Effector memory CD8-positive, alpha-beta T cell (primary cell): ENCODE measurements at regions not wholly inside any gene's neighbourhood (a gene's known extent, or its start where the extent isn't known, plus 50 kb on each side); places are given as distances from the start of the nearest gene placed in this dataset.
A peak's percentile ranks its signal among the peaks of the same experiment; 100 is the strongest.

ENCODE experiments used
- ATAC-seq: fragments of 150-1000 bp; cut with Tn5 transposase; replicated peaks from 2 replicates; pipeline ENCODE4 v1.10.0; 2021; ENCODE audit warnings: mild to moderate bottlenecking, moderate library complexity
- DNase-seq, 3 experiments: peaks; one replicate each; pipeline ENCODE4 v3.0.0; 2021
- H3K27ac Mint-ChIP-seq, 2 donors: one replicate each; pipeline ENCODE4 v1.8.0; 2022; ENCODE audit warnings: mild to moderate bottlenecking in 2 of 2, mixed read lengths in 2 of 2, moderate library complexity in 2 of 2
- H3K27me3 Mint-ChIP-seq, 2 donors: one replicate each; pipeline ENCODE4 v1.8.0; 2022; ENCODE audit warnings: mixed read lengths in 2 of 2
- H3K36me3 Mint-ChIP-seq: one replicate; pipeline ENCODE4 v1.8.0; 2022; ENCODE audit warnings: mild to moderate bottlenecking, moderate library complexity, mixed read lengths; ENCODE audit not compliant: insufficient read depth
- H3K4me1 Mint-ChIP-seq, 2 donors: one replicate each; pipeline ENCODE4 v1.8.0; 2022; ENCODE audit warnings: low read depth in 2 of 2, mixed read lengths in 2 of 2
- H3K4me3 Mint-ChIP-seq, 2 donors: one replicate each; pipeline ENCODE4 v1.8.0; 2022; ENCODE audit warnings: mild to moderate bottlenecking in 2 of 2, mixed read lengths in 2 of 2, moderate library complexity in 2 of 2
- H3K9me3 Mint-ChIP-seq, 2 donors: one replicate each; pipeline ENCODE4 v1.8.0; 2022; ENCODE audit warnings: mixed read lengths in 2 of 2

GRCh38 chr4:189178125-189178746 is 762.4 kb upstream of the FRG1 start:
- Mint-ChIP-seq H3K27ac (no peak overlapping the region), H3K27me3 (no peaks in the 10 kb centered on the region), H3K36me3 (no peaks in the 10 kb centered on the region), H3K9me3 (peaks cover 6 to 27% of the 10 kb centered on the region in 2 donors), H3K4me3 (no peak overlapping the region), H3K4me1 (no peaks in the 10 kb centered on the region)
- no peak for ATAC-seq
- DNase-seq: no peak

- Mint-ChIP-seq H3K36me3 (no peaks in the 10 kb centered on the region), H3K4me1 (no peaks in the 10 kb centered on the region), H3K27ac (no peak overlapping the region), H3K4me3 (no peak overlapping the region), H3K9me3 (peaks cover 2 to 14% of the 10 kb centered on the region in 2 donors), H3K27me3 (no peaks in the 10 kb centered on the region)
- DNase-seq (no peak), ATAC-seq (no peak)
Observed at GRCh38 chr4:189185810-189186432, 754.8 kb upstream of the FRG1 start.

- peaks cover 10 to 20% of the 10 kb centered on the region in 2 donors for H3K9me3 Mint-ChIP-seq
- H3K27ac Mint-ChIP-seq: no peak overlapping the region
- H3K27me3 Mint-ChIP-seq: no peaks in the 10 kb centered on the region
- H3K4me1 Mint-ChIP-seq: no peaks in the 10 kb centered on the region
- no peak for ATAC-seq
- no peaks in the 10 kb centered on the region for H3K36me3 Mint-ChIP-seq
- no peak for DNase-seq
- no peak overlapping the region for H3K4me3 Mint-ChIP-seq
Observed at GRCh38 chr4:189187531-189188052, 753.1 kb upstream of the FRG1 start.

DNA sequence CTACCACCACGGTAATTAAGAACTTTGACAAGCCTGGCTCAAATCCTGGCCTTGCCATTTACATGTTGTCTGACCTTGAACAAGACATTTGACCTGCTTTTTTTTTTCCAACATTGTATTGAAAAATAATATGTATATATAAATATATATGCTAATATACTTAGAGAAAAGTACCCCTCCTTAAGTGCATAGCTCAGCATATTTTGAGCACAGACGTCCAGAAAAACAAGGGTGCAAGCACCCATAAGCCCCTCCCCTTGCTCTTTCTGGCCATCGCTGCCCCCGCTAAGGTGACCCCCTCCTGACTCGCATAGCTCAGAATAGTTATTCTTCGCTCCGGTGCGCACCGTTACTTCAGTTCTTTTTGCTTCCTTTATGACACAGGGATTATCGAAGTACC is 742.0 kb upstream of the FRG1 start:
- no peak overlapping the region for H3K27ac Mint-ChIP-seq
- no peaks in the 10 kb centered on the region for H3K27me3 Mint-ChIP-seq
- DNase-seq: no peak
- no peaks in the 10 kb centered on the region for H3K36me3 Mint-ChIP-seq
- ATAC-seq: no peak
- peaks cover 0 to 1% of the 10 kb centered on the region in 2 donors for H3K9me3 Mint-ChIP-seq
- no peak overlapping the region for H3K4me3 Mint-ChIP-seq
- H3K4me1 Mint-ChIP-seq: peaks cover 1 to 4% of the 10 kb centered on the region in 2 donors

DNA sequence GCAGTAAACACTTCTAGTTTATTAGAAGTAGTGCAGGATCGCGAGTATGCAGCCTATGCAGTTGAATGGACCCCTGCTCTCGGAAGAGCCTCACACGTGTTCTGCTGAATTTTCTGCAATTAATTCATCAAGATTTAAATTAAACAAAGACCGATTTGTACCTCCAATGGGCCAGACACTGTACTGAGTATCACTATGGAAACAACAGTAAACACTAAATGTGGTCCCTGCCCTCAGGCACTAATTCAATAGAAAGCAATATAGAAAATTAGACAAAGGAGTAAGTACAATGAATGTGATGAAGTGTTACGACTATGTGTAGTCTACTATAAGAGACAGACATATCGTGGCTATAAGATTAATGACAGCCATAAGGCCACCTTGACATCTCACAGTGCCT is 740.3 kb upstream of the FRG1 start:
- H3K27me3 Mint-ChIP-seq: no peaks in the 10 kb centered on the region
- ATAC-seq: no peak
- H3K9me3 Mint-ChIP-seq: no peaks in the 10 kb centered on the region
- no peak overlapping the region for H3K27ac Mint-ChIP-seq
- H3K36me3 Mint-ChIP-seq: no peaks in the 10 kb centered on the region
- H3K4me3 Mint-ChIP-seq: no peak overlapping the region
- DNase-seq: no peak
- peaks cover 1 to 4% of the 10 kb centered on the region in 2 donors for H3K4me1 Mint-ChIP-seq

DNA sequence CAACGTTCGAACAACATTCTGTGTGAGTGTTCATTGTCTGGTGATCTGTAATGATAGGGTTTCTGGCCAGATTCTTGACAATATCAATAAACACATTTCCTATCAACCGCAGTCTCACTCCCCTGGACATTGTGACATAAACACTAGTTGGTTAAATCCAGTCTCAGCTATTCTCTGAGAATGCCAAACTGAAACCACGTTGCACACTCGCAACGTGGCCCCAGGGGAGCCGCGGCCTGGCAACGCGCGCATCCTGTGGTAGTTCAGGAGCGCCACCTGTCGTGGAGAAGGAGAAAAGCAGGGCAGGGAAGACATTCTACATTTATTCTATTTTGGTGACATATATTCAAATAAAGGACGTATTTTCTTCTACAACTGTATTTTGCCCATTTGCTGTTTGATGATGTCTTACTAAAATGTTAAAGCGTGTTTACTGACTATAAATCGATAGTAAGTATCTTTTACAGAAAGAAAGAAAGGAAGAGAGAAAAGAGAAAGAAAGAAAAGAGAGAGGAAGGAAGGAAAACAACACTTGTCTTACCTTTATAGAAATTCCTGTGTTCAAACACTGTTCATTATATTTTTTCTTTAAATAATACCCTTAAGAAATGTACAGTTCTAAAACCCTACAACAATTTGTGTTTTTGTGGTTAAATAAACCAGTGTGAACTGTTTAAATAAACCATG is 738.3 kb upstream of the FRG1 start:
- Mint-ChIP-seq H3K27me3 (no peaks in the 10 kb centered on the region), H3K4me1 (peaks cover 1 to 4% of the 10 kb centered on the region in 2 donors), H3K4me3 (peak overlapping the region in 1 of 2 donors; percentile 3), H3K36me3 (no peaks in the 10 kb centered on the region), H3K9me3 (peaks cover 0 to 2% of the 10 kb centered on the region in 2 donors), H3K27ac (no peak overlapping the region)
- ATAC-seq (no peak), DNase-seq (no peak)

DNA sequence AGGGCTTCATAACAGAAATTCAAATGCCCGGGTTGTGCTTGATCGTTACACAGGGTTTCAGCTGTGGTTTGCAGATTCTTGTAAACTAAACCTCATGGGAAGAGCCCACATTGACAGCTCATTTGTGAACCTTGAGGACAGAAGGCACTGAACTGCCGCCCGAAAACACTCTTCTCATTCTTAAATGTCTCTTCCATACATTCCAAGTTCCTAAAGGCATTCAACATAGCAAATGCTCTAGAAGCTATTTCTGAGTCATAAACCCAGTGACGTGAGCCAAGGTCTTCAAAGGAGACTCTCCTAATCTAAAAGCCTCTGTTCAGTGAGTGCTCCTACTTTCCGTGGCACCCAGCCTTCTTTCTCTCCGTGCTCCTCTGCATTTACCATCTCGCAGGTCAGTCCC is 737.8 kb upstream of the FRG1 start:
- Mint-ChIP-seq H3K27ac (no peak overlapping the region), H3K9me3 (peaks cover 0 to 2% of the 10 kb centered on the region in 2 donors), H3K4me1 (peaks cover 1 to 4% of the 10 kb centered on the region in 2 donors), H3K4me3 (no peak overlapping the region), H3K36me3 (no peaks in the 10 kb centered on the region), H3K27me3 (no peaks in the 10 kb centered on the region)
- no peak for DNase-seq
- no peak for ATAC-seq

GRCh38 chr4:189204616-189205015 is 736.1 kb upstream of the FRG1 start:
- H3K27me3 Mint-ChIP-seq: no peaks in the 10 kb centered on the region
- H3K27ac Mint-ChIP-seq: no peak overlapping the region
- H3K4me1 Mint-ChIP-seq: peaks cover 1 to 4% of the 10 kb centered on the region in 2 donors
- peaks cover 0 to 2% of the 10 kb centered on the region in 2 donors for H3K9me3 Mint-ChIP-seq
- no peaks in the 10 kb centered on the region for H3K36me3 Mint-ChIP-seq
- ATAC-seq (no peak), DNase-seq (no peak)
- H3K4me3 Mint-ChIP-seq: no peak overlapping the region

DNA sequence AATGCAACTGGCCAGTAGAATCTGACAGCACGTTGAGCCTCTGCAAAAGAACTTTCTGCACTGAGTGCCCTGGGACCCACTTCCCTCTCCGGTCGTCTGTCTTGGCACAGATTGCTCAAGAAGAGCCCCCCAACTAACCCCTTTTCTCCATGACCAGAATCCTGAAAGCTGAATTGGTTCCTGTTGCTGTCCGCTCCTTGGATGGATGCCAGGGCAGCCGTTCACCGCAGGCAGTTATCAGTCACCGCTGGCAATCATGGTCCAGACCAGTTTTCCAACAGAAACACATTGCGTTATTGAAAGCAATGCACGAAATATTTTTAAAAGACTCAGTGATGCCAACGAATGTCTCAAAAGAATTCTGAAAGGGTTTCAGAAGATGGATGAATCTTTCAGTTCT is 733.7 kb upstream of the FRG1 start:
- Mint-ChIP-seq H3K36me3 (no peaks in the 10 kb centered on the region), H3K4me1 (peaks cover 1 to 4% of the 10 kb centered on the region in 2 donors), H3K27ac (no peak overlapping the region), H3K27me3 (no peaks in the 10 kb centered on the region), H3K9me3 (peaks cover 6 to 8% of the 10 kb centered on the region in 2 donors), H3K4me3 (no peak overlapping the region)
- ATAC-seq (no peak), DNase-seq (no peak)

DNA sequence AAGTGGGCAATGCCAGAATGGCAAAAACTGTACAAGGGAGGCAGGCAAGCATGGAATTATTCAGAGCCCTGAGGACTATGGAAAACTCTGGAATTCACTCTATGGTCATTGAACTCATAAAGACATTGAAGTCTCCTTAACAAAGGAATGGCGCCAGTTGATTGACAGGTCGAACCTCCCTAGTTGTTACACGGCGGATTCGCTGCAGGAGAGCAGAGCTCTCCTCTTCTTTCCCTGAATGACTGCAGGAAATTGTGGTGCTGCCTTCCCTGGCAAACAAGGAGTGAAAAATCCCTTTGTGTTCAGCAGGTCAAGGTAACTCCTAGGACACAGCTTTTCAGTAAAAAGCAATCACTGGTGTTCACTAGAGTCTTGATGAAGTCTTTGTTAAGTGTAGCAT is 732.8 kb upstream of the FRG1 start:
- peaks cover 0 to 1% of the 10 kb centered on the region in 2 donors for H3K4me1 Mint-ChIP-seq
- ATAC-seq: no peak
- no peak overlapping the region for H3K4me3 Mint-ChIP-seq
- no peaks in the 10 kb centered on the region for H3K27me3 Mint-ChIP-seq
- no peaks in the 10 kb centered on the region for H3K36me3 Mint-ChIP-seq
- no peak overlapping the region for H3K27ac Mint-ChIP-seq
- H3K9me3 Mint-ChIP-seq: peaks cover 6 to 8% of the 10 kb centered on the region in 2 donors
- no peak for DNase-seq

- ATAC-seq: no peak
- H3K36me3 Mint-ChIP-seq: no peaks in the 10 kb centered on the region
- no peaks in the 10 kb centered on the region for H3K4me1 Mint-ChIP-seq
- no peak overlapping the region for H3K27ac Mint-ChIP-seq
- H3K9me3 Mint-ChIP-seq: peaks cover 8 to 14% of the 10 kb centered on the region in 2 donors
- DNase-seq: no peak
- no peak overlapping the region for H3K4me3 Mint-ChIP-seq
- H3K27me3 Mint-ChIP-seq: no peaks in the 10 kb centered on the region
Observed at GRCh38 chr4:189215574-189215973, 725.1 kb upstream of the FRG1 start.

DNA sequence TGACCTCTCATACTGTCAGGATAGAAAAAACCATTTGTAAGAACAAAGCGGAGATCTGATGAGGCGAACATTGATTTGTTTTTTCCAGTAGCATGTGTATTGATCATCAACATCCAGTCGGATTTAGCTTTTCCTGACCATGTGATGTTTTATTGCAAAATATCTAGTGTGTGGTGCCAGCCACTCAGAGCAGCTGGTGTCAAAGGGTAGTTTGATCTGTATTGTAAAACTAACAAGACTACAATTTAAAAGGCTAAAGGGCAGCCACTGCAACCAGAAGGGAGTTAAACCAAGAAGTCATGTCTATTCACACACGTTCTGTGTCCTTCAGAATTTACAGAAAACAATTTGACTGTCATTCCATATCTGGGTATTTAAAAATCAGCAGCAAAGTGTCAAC is 719.0 kb upstream of the FRG1 start:
- DNase-seq (no peak), ATAC-seq (no peak)
- Mint-ChIP-seq H3K27ac (no peak overlapping the region), H3K36me3 (no peaks in the 10 kb centered on the region), H3K4me3 (no peak overlapping the region), H3K9me3 (peaks cover 4 to 7% of the 10 kb centered on the region in 2 donors), H3K27me3 (no peaks in the 10 kb centered on the region), H3K4me1 (no peaks in the 10 kb centered on the region)

DNA sequence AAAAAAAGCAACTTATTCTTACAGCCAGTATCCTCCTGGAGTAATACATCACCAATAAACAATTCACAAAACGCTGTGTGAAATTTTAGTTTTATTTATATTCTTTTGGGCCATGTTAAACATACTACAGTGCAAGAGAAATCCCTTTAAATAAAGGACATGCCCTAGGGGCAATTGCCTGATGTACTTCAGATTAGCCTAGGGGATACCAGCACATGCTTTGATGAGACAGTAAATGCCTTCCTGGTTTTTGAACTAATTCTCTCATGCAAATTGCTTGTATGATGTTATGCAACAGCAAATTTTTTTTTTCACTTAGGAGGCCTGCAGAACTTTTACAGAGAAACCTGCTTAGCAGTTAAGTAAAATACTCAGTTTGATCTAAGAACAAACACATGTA is 711.9 kb upstream of the FRG1 start:
- Mint-ChIP-seq H3K9me3 (no peaks in the 10 kb centered on the region), H3K4me3 (no peak overlapping the region), H3K27me3 (no peaks in the 10 kb centered on the region), H3K4me1 (no peaks in the 10 kb centered on the region), H3K27ac (no peak overlapping the region), H3K36me3 (no peaks in the 10 kb centered on the region)
- no peak for ATAC-seq
- DNase-seq: no peak

- H3K9me3 Mint-ChIP-seq: peaks cover 0 to 3% of the 10 kb centered on the region in 2 donors
- H3K27ac Mint-ChIP-seq: no peak overlapping the region
- H3K27me3 Mint-ChIP-seq: no peaks in the 10 kb centered on the region
- H3K36me3 Mint-ChIP-seq: no peaks in the 10 kb centered on the region
- no peak for DNase-seq
- H3K4me3 Mint-ChIP-seq: no peak overlapping the region
- ATAC-seq: no peak
- H3K4me1 Mint-ChIP-seq: no peaks in the 10 kb centered on the region
Observed at GRCh38 chr4:189232274-189232673, 708.4 kb upstream of the FRG1 start.
